Small intestine (tissue), 7 donors: ENCODE measurements at regions not wholly inside any gene's neighbourhood (a gene's known extent, or its start where the extent isn't known, plus 50 kb on each side); places are given as distances from the start of the nearest gene placed in this dataset.

Source experiments
- DNase-seq, 2 donors: peaks; one replicate each; pipeline versions ENCODE4 v3.0.0 to v3.0.0-alpha.2; 2013
- FAIRE-seq: peaks from 2 replicates; lab custom pipeline; 2012; peaks lifted over from hg19 to GRCh38; lab: Jason Lieb, UNC
- H3K27ac ChIP-seq, 3 donors: one replicate each; pipeline ENCODE4 v1.5.1; 2013; ENCODE audit warnings: low read length in 2 of 3, mild to moderate bottlenecking in 2 of 3, control low read depth in 1 of 3, inconsistent platforms in 1 of 3, low read depth in 1 of 3, moderate library complexity in 1 of 3
- H3K27me3 ChIP-seq, 3 donors: one replicate each; pipeline ENCODE4 v1.6.1; 2013; ENCODE audit warnings: low read length in 3 of 3, inconsistent platforms in 1 of 3; ENCODE audit not compliant: control insufficient read depth in 3 of 3, insufficient read depth in 3 of 3
- H3K36me3 ChIP-seq, 3 donors: one replicate each; pipeline ENCODE4 v1.6.1; 2013; ENCODE audit warnings: low read length in 3 of 3, inconsistent platforms in 1 of 3, low read depth in 1 of 3, mild to moderate bottlenecking in 1 of 3, moderate library complexity in 1 of 3; ENCODE audit not compliant: control insufficient read depth in 3 of 3, insufficient read depth in 2 of 3
- H3K4me1 ChIP-seq, 3 donors: one replicate each; pipeline ENCODE4 v1.6.1; 2013; ENCODE audit warnings: low read length in 2 of 3, inconsistent platforms in 1 of 3, low read depth in 1 of 3, mild to moderate bottlenecking in 1 of 3, moderate library complexity in 1 of 3; ENCODE audit not compliant: control insufficient read depth in 3 of 3, insufficient read depth in 2 of 3
- H3K4me3 ChIP-seq, 3 donors: one replicate each; pipeline ENCODE4 v1.5.1; 2013; ENCODE audit warnings: low read length in 3 of 3, control low read depth in 1 of 3, inconsistent platforms in 1 of 3, low read depth in 1 of 3, mild to moderate bottlenecking in 1 of 3, moderate library complexity in 1 of 3
- H3K9me3 ChIP-seq, 2 donors: one replicate each; pipeline ENCODE4 v1.6.1; 2013; ENCODE audit warnings: low read depth in 1 of 2, low read length in 1 of 2; ENCODE audit not compliant: control insufficient read depth in 2 of 2, insufficient read depth in 1 of 2
- WGBS, 3 donors: extraction: QIAGEN DNeasy Blood & Tissue Kit; methylation state at CpG; one replicate each; pipeline ENCODE4 v1.1.7; 2013; 5-methylcytosine and 5-hydroxymethylcytosine counted together
- donor health status: healthy with polysubstance abuse.
- donor health status: control.
- donor health status: control.
- donor health status: Bipolar disorder and iron deficiency.
- donor health status: healthy.

GRCh38 chr5:23027830-23028229 lies 174.7 kb upstream of the CDH12 start:
- WGBS, 3 donors: 70 to 78% (median 73%) methylated on average over 4 of the region's 4 CpGs
- Histone ChIP-seq H3K9me3 (no peaks in the 10 kb centered on the region), H3K36me3 (no peaks in the 10 kb centered on the region), H3K4me3 (no peak overlapping the region), H3K27me3 (no peaks in the 10 kb centered on the region), H3K27ac (no peak overlapping the region), H3K4me1 (no peaks in the 10 kb centered on the region)
- DNase-seq: no peak
- no peak for FAIRE-seq

- Histone ChIP-seq H3K36me3 (no peaks in the 10 kb centered on the region), H3K27me3 (no peaks in the 10 kb centered on the region), H3K4me3 (no peak overlapping the region), H3K4me1 (no peaks in the 10 kb centered on the region), H3K9me3 (no peaks in the 10 kb centered on the region), H3K27ac (no peak overlapping the region)
- FAIRE-seq (no peak), DNase-seq (no peak)
- 72 to 85% (median 78%) methylated on average over 2 of the region's 2 CpGs for WGBS, 3 donors
Observed at GRCh38 chr5:23027331-23027730, 174.2 kb upstream of the CDH12 start.

GRCh38 chr5:23026252-23027170 lies 173.4 kb upstream of the CDH12 start:
- FAIRE-seq (no peak), DNase-seq (no peak)
- no peaks in the 10 kb centered on the region for H3K36me3 ChIP-seq
- 61 to 77% (median 74%) methylated on average over 5 of the region's 5 CpGs for WGBS, 3 donors
- H3K9me3 ChIP-seq: no peaks in the 10 kb centered on the region
- no peaks in the 10 kb centered on the region for H3K4me1 ChIP-seq
- H3K27ac ChIP-seq: no peak overlapping the region
- no peaks in the 10 kb centered on the region for H3K27me3 ChIP-seq
- H3K4me3 ChIP-seq: no peak overlapping the region

DNA sequence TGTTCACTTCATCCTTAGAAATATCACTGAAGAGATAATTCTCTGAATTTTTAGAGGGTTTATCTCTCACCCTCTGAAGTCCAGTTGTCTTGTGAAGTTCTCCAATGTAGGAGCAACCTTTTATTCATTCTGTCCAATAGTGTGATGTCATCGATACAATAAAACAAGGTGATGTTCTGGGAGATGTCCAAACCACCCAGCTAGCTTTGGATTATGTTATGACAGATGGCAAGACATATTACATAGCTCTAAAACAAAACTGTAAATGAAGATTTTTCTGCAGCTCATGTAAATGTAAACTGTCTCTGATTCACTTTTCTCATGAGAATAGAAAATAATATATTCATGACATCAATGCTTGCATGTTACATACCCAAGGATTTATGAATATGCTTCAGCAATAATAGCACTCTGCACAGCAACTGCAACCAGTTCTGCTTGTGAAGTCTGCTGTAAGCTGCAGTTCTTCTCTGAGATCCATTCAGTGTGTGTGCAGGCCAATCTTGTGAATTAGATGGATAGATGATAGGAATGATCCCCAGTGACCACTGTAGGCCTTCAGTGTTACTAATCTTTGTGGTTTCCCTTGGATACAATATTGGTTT lies 172.6 kb upstream of the CDH12 start:
- no peaks in the 10 kb centered on the region for H3K9me3 ChIP-seq
- no peaks in the 10 kb centered on the region for H3K36me3 ChIP-seq
- H3K27me3 ChIP-seq: no peaks in the 10 kb centered on the region
- DNase-seq: no peak
- 55 to 83% (median 81%) methylated on average over 1 of the region's 1 CpG for WGBS, 3 donors
- H3K4me1 ChIP-seq: no peaks in the 10 kb centered on the region
- no peak overlapping the region for H3K4me3 ChIP-seq
- no peak overlapping the region for H3K27ac ChIP-seq
- no peak for FAIRE-seq

- Histone ChIP-seq H3K27ac (no peak overlapping the region), H3K4me3 (no peak overlapping the region), H3K9me3 (no peaks in the 10 kb centered on the region), H3K27me3 (no peaks in the 10 kb centered on the region), H3K36me3 (no peaks in the 10 kb centered on the region), H3K4me1 (no peaks in the 10 kb centered on the region)
- 51 to 75% (median 59%) methylated on average over 5 of the region's 5 CpGs for WGBS, 3 donors
- DNase-seq (no peak), FAIRE-seq (no peak)
Observed at GRCh38 chr5:23024470-23024869, 171.3 kb upstream of the CDH12 start.

DNA sequence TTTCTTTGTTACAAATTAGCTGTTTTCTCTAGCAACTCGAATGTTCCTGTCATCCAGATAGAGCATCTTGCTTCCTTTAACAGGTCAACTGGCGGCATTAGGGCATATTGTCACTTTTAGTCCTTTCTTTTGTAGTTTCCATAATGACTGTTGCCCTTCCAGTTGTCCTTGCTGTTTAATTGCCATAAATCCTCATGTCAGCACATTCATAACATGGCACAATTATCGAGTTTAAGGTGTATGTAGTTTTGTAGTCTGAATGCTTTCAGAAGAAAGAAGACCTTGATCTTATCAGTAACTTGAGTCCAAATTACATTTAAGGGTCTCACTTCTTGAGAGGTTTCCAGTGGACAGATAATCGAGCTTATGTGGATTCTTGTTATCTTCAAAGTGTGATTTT lies 161.7 kb upstream of the CDH12 start:
- no peak for FAIRE-seq
- Histone ChIP-seq H3K27ac (no peak overlapping the region), H3K36me3 (no peaks in the 10 kb centered on the region), H3K4me1 (no peaks in the 10 kb centered on the region), H3K4me3 (no peak overlapping the region), H3K9me3 (no peaks in the 10 kb centered on the region), H3K27me3 (no peaks in the 10 kb centered on the region)
- no peak for DNase-seq
- 56 to 65% (median 60%) methylated on average over 4 of the region's 4 CpGs for WGBS, 3 donors

GRCh38 chr5:23014266-23014665 lies 161.1 kb upstream of the CDH12 start:
- no peak overlapping the region for H3K27ac ChIP-seq
- H3K36me3 ChIP-seq: no peaks in the 10 kb centered on the region
- H3K4me1 ChIP-seq: no peaks in the 10 kb centered on the region
- no peak for DNase-seq
- no peak overlapping the region for H3K4me3 ChIP-seq
- no peak for FAIRE-seq
- no peaks in the 10 kb centered on the region for H3K27me3 ChIP-seq
- 23 to 70% (median 59%) methylated on average over 1 of the region's 1 CpG for WGBS, 3 donors
- H3K9me3 ChIP-seq: no peaks in the 10 kb centered on the region

DNA sequence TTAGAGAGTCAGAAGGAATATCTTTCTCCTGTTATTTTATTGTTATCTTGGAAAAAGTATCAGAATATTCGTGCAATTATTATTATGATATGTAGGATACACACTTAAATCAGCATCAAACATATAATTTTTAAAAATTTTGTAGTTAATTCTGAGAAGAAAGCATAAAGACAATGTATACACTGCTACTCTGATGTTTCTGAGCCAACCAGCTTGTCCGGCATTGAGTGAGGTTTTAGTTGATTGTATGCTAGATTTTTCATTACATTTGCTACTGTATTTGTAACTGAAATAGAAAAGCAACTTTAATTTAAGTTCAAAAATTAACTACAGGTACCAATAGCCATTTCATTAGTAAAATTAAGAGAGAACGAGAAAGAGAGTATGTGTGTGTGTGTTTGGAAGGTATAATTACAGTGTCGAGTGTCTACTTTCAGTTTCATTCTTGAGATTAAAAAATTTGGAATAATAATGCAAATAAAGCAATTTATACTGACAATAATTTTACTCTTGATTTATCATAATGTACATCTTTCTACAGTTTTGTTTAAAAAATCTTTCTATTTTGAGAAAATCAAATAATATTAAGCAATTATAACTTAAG lies 160.4 kb upstream of the CDH12 start:
- FAIRE-seq: no peak
- peak overlapping the region in 1 of 3 donors; percentile 11 for H3K4me3 ChIP-seq
- WGBS, 3 donors: 7 to 29% (median 16%) methylated on average over 4 of the region's 4 CpGs
- no peaks in the 10 kb centered on the region for H3K4me1 ChIP-seq
- H3K27ac ChIP-seq: no peak overlapping the region
- peak in 1 of 2 donors; percentile 25 for DNase-seq
- no peaks in the 10 kb centered on the region for H3K9me3 ChIP-seq
- no peaks in the 10 kb centered on the region for H3K36me3 ChIP-seq
- no peaks in the 10 kb centered on the region for H3K27me3 ChIP-seq
